Renal cortical epithelial cell (primary cell): ENCODE measurements at regions not wholly inside any gene's neighbourhood (a gene's known extent, or its start where the extent isn't known, plus 50 kb on each side); places are given as distances from the start of the nearest gene placed in this dataset.

Experiments used
- DNase-seq: peaks from one replicate; pipeline ENCODE4 v3.0.0-alpha.2; 2011; ENCODE audit warnings: low read depth

DNA sequence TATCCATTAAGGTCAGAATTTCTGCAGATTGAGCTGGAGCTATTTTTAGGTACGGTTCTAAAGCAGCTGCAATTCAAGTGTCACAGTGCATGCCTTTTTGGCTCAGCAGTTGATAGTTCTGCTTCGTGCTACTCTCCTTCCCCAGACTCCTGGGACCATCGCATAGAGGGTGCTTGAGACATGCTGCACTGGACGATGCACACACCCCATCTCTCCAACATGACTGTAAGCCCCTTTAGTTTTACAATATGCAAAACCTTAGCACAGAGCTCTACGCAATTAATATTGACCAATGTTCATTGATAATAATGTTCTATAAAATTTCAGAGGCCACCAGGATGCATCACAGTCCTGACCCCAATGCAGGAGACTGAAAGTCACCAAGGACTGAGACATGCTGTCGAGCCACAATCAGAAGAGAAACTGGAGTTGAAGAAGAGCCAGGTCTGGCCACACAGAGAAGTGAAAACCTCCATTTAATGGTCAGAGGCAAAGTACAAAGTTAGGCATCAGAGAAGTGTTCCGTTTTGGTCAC, 120.9 kb upstream of the ZC3H12C start:
- no peak for DNase-seq

DNA sequence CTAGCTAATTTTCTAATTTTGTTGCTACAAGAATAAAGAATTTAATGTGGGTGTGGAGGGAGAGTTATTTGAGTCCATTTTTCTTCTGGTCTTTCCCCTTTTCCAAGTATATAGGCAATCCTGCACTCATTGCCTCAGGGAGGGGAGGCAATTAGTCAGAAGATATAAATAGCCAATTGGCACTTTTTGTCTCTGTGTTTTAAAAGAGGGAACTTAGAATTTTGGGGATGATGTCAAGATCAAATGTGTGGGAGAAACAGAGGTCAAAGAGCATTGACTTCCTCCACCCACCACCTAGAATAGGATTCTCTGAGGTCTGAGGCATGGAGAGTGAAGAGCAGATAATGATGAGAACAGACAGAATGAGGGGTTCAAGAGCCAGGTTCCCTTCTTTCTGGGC, 120.3 kb upstream of the ZC3H12C start:
- no peak for DNase-seq

DNA sequence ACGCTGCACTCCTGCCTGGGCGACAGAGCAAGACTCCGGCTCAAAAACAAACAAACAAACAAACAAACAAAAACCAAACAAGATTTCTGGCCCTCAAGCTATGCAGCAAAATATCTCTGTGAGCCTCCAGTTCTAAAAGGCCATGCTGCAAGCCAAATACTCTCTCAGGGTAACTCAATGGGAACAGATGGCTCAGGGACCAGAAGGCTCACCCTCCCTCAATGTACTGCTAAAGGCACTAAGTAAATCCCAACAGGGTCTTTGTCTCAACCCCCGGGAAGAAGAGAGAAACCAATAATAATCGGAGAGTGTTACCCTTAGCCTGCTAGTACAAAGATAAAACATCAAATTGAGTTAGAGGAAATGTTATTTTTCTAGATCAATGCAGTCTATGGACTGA, 119.7 kb upstream of the ZC3H12C start:
- DNase-seq, result no peak

DNA sequence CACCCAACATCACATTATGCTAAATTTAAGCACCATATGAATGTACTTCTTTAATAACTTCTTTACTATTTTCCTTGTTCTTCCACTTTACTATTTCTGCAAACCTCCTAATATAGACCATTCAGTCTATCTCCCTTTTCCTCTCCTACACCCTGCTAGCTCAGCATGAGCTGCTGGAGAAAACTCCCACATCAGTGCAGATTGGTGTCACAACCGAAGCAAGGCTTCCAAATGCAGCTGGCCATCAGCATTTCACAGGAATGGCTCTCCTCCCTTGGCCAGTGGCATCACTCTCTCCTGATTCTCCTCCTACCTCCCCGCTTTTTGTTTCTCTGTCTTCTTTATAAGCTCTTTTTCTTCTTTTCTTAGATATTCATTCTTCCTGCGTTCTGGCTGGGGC, 118.7 kb upstream of the ZC3H12C start:
- DNase-seq, result no peak

DNA sequence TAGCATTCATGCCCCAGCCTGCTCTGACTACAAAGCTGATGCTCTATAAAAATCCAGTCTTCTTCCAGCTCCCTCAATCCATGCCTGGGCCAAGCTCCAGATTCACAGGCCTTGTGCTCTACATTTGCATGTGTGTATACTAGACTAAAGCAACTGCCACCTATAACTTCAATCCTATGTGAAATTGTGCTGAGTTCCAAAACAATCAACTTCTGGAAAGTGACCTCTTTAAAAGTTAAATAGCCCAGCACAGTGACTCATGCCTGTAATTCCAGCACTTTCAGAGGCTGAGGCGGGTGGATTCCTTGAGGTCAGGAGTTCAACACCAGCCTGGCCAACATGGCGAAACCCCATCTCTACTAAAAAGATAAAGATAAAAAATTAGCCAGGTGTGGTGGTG, 114.3 kb upstream of the ZC3H12C start:
- DNase-seq, result peak; percentile 23

DNA sequence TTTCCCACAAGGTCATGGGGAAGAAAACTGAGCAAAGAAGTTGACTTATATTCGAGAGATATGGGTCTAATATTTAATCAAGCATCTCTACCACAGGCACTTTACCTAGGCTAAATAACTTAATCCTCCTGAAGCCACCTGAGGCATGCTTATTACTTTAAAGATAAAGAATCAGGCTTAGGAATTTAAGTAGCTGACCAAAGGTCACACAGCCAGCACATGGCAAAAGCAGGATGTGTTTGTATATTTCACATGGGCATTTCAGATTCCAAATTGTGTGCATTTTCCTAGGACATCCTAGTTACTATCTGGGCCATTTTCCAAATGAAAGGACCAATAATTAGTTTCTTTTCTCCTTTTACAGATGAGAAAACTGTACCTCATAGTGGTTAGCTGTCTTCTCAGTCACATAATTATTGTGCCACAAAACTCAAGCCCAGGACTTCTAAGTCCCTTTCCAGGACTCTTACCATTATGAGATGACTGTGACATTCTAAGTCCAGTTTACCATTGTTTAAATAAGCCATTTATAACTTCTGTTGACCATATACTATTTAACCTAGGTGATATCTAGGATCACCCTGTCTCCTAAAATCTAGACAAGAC, 112.1 kb upstream of the ZC3H12C start:
- no peak for DNase-seq

DNA sequence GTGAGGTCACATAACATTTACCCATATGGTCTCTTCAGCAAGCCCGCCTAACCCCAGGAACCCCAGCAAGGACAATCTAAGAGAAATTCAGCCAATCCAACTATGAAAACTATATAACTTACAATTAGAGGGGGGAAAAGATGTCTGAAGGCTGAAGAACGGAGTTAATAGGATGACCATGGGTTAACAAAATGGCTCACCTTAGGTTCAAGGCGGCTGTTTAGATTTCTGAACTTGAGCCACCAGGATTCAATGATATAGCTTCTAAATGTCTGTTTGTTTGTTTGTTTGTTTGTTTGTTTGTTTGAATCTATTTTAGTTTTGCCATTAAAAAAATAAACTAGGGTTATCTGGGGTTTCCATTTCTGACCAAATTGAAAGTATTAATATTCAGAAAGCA, 109.8 kb upstream of the ZC3H12C start:
- DNase-seq, result no peak

DNA sequence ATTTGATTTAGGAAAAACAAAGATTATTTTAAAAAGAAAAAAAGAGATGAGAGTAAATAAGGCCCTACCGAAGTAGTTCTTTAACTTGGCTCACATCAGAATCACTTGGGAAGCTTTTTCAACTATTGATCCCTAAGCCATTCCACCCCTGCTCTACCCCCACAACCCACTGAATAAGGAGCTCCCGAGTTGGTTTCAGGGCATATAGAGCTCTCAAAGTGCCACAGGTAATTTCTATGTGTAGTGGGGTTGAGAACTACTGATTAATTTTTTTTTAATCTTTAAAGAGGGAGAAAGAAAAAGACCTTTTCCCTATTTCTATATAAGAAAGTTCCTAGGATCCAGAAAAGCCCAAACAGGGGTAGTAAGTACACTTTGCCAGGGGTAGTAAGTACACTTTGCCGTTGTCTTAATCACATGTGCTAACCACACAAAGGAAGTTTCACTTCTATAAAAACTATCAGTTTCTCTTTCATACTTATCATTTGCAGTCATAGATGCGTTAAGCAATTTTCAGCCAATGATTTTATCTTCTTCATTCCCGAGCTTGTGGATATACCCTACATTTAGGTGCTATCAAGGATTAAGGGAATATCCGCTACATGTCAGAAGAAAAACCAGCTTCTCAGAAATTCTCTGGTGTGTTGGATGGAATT, 108.4 kb upstream of the ZC3H12C start:
- no peak for DNase-seq

DNA sequence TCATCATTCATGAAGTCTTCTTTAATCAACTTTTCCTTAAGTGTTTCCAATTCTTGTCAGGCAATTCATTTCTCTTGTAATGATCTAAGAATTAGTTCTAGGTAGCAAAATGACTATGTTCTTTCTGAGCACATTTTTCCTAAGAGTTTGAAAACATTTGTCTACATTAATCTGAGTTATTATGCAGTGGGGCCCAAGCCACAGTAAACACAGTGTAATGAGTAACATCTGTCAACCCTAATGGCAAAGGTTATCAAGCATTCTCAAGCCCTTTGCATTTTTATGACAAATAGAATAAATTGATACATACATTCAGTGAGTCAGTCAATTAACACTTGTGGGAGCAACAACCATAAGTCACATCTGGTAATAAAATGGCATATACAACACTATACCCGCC, 106.7 kb upstream of the ZC3H12C start:
- no peak for DNase-seq

DNA sequence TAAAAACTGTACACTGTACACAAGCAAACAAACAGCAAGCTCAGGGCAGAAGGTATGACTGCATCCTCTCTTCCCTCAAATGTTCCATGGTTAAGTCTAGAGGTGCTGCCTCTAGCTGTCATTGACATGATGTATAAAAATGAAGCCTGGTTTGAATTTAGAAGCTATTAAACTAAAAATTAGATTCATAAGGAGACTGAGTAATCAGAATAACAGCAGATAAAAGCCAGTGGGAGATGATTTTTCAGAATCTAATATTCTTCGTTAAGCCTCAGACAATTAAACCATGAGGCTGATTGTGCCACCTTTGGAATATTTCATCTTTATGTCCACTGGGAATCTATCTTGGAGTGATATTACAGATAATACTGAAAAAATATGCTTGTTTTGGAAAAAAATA, 101.4 kb upstream of the ZC3H12C start:
- DNase-seq, result no peak

DNA sequence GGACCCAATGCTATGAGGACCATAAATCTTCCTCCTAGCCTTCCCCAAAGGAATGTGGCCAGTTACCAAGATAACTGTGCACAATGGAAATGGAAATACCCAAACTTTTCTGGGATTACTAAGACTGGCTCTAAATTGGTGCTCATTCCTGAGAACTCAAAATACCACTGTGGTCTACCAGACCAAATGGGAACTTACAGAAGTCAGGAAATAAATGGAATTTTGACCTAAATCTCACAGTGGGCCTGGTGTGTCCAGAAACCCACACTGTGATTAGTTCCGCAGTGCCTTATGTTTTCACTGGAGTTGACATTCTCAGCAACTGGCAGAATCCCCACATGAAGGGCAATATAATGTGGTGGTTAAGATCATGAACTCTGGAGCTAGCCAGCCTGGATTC, 99.4 kb upstream of the ZC3H12C start:
- peak; percentile 58 for DNase-seq

DNA sequence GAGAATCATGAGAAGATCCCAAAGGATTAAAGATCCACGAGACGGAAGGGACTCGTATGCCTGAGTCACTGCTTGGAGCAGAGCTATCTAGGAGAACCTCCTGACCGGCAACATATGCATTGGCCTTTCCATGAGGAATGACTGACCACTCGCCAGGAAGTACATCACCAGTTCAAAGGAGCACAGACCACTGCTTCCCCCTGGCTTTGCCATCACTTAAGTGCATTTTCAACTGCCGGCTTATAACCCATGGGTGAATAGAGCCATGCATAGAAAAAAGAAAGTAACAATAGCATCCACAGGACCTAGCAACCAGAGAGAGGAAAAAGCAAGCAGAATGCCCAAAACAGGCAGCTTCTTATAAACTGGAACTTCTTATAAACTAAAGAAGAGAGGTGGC, 98.3 kb upstream of the ZC3H12C start:
- DNase-seq, result no peak

DNA sequence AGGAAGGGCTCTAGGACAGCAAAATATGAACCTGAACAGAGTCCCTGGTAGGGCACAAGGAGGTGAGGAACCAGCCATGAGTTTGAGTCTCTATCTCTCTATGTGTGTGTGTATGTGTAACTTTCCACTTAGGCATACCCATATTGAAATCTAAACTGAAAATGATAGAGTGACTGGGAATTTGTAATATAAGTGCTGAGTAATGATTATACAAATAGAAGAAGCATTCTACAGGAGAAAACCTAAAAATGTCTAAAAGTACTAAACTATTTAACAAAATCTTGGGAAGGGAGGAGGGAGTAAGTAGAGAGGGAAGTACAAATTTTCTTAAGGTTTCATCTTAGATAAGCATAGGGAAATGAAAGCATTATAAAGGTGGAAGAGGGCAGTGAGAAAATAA, 97.1 kb upstream of the ZC3H12C start:
- no peak for DNase-seq

DNA sequence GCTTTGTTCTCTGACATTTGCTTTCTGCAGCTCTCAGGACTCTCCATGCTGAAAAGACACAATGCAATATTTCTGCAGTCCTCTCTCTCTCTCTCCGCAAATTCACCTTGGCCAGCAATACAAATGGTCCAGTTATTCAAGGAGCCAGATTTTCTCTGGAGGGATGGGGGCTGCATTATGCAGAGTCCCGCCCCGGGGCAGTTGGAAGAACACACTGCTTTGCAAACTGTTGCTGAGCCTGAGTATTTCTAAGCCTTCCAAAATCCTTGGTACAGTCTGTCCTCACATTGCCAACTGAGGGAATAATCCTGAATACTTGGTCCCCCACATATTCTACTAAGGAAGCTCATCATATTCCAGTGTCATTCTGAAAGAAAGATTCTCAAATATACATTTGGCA, 94.3 kb upstream of the ZC3H12C start:
- DNase-seq, result no peak

DNA sequence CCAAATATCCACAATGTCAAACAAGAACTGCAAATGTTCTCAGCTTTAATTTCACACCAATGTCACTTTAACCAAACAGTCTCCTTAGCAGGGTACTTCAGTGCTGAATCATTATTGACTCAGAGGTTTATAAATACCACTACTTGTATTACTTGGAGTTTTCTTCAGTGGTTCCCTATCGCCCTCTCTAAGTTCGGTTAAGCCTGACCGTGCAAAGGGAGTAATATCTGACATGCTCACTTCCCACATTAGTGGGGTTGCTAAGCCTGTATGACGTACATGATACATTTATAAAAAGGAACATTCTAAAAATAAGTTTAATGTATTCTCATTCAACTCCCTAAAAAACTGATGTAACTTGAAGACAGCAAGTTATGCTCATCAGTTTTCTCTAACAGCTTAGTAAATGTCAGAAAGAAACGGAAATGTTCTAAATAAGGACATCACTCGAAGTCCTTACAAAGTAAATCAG, 93.1 kb upstream of the ZC3H12C start:
- peak; percentile 96 for DNase-seq

DNA sequence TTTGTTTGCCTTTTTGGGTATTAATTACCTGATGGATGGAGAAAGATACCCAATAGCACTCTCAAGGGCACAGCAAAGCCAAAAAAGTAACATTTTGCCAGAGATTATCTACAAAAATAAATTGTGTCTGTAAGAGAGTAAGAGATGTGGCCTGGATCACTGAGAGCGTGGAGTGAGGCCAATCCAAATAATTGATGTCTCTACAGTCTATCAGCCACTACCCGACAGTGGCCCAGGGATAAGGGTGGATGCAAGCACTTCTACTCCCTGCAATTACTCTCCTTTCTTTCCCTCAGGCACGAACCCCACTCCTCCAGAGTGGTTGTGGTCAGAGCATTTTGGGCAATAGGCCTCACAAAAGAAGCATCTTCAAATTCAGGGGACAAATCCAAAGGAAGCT, 92.3 kb upstream of the ZC3H12C start:
- no peak for DNase-seq

DNA sequence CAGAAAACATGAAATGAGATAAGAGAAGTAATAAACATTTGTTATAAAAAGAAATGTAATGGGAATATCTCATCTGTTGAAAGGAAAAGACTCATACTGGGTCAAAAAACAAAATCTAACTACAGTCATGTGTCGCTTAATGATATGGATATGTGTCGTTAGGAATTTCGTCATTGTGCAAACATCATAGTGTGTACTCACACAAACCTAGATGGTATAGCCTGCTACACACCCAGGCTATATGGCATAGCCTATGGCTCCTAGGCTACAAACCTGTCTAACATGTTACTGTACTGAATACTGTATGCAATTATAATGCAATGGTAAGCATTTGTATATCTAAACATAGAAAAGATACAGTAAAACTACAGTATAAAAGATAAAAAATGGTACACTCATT, 89.8 kb upstream of the ZC3H12C start:
- no peak for DNase-seq

DNA sequence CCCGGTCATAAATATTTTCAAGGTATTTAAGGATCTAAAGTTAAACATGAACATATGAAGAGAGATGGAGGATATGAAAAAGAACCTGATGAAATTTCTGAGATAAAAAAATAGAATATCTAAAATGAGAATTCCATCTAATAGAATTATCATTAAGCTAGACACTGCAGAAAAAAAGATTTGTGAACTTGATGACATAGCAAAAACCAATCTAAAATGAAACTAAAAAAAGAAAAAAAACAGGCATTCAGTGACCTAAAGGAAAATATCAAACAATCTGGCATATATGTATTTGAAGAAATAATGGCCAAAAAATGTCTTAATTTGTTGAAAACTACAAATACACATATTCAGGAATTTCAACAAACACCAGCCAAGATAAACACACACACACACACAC, 81.6 kb upstream of the ZC3H12C start:
- no peak for DNase-seq

DNA sequence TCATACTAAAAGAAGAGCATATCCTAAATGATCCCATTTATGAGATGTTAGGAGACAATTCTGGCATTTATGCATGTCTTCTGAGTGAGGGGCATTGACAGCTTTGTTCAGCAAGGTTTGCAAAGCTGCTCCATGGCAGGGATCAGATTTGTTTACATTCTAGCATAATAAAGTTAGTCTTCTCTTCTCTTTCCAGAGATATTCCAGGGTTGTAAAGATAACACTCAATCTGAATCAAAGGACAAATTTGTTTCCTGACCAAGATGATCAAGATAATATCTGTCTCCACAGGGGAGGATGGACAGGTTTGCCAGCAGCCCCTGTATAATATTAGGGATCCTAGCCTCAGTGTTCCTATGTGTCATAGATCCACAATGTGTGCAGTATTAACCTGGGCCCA, 77.5 kb upstream of the ZC3H12C start:
- no peak for DNase-seq

DNA sequence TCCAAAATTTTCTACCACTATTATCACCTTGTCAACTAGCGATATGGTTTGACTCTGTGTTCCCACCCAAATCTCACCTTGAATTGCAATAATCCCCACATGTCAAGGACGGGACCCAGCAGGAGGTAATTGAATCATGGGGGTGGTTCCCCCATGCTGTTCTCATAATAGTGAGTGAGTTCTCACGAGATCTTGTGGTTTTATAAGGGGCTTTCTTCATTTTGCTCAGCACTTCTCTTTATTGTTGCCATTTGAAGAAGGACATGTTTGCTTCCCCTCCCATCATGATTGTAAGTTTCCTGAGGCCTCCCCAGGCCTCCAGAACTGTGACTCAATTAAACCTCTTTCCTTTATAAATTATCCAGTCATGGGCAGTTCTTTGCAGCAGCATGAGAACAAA, 73.5 kb upstream of the ZC3H12C start:
- DNase-seq, result no peak

DNA sequence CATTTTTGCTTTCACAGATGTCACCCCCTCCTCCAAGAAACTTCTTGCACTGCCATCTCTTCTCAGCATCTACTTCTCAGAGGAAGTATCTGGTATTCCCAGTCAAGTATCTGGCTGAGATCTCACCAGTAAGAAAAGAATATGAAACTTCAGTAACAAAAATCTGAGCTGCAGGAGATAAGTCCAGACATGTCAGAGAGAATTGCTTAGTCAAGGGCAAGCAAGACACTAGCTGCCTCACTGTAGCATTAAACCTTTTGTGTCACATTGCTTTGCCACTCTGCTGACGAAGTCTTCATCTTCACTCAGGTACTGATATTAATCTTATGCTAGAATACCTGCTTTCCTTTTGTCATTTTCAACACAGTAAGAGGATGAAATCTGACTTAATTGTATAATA, 70.6 kb upstream of the ZC3H12C start:
- no peak for DNase-seq

DNA sequence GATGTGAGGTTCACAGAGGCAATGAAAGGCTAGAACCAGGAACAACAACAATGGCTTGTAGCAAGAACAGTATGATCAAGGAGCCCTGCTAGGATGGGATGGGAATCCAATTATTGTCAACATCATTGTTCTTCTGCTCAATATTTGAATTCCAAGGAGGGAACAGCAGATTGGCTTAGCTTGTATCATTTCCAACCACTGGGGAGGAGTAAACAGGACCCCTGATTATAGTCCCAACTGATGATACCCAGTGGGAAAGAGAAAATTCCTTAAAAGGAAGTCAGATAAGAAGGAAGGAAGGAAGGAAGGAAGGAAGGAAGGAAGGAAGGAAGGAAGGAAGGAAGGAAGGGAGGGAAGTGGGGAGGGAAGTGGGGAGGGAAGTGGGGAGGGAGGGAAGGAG, 69.5 kb upstream of the ZC3H12C start:
- no peak for DNase-seq

DNA sequence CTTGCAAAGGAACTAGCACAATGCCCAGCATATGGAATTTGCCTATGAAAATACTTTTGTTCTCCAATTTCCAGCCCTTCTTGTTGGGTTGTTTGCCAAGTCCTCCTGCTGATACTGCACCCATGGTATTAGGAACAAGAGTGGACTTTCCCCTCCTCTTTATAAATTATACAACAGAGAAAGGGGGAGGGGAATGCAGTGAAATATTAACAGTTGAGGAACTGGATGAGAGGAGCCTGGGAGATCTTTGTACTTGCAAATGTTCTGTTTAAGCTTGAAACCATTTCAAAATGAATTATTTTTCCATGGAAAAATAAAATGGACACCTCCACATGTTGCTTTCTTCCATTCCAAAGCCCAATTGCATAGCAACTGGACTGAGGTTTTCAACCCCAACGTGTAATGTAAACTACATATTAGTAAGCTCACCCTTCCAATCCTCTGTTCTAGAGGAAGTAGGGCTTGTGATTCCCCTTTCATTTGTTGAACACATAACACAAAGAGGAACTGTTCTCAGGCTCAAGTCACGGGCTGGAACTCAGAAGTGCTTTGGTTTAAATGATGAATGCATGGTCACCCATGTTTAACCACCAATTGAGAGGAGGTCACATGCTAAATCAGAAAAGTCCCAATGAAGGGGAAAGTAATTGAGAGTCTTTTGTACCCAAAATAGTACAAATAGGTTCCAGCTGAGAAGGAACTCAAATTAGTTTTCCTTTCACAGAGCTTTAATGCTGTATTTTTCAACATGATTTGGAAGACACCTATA, 66.2 kb upstream of the ZC3H12C start:
- DNase-seq, result peak; percentile 81
